LoVo (cell line): ENCODE measurements at regions not wholly inside any gene's neighbourhood (a gene's known extent, or its start where the extent isn't known, plus 50 kb on each side); places are given as distances from the start of the nearest gene placed in this dataset.
"Not testable (repeated sequence)": the region's sequence is repeated elsewhere in the genome, so short reads cannot be mapped to it uniquely, and the experiment has no call there.

Experiments used
- DNase-seq: peaks from one replicate; pipeline ENCODE4 v3.0.0-alpha.2; 2016; ENCODE audit warnings: low spot score

DNA sequence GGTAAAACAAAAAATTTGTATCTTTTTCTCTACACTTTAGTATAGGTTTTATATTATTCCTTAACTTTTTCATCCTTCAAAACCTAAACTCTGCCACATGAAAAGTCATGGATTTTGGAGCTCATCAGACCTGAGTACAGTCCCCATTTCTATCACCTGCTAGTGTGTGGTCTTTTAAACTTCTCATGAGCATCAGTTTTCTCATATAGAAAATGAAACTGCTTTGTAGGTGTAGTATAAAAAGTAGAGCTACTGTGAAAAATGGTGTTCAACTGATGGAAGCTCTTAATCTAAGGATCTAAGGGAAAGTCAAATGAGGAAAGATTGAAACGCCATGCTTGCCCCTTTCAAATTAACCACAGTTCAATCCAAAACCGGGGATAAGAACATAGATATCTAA is 686.5 kb downstream of the MECOM start:
- DNase-seq, result no peak

DNA sequence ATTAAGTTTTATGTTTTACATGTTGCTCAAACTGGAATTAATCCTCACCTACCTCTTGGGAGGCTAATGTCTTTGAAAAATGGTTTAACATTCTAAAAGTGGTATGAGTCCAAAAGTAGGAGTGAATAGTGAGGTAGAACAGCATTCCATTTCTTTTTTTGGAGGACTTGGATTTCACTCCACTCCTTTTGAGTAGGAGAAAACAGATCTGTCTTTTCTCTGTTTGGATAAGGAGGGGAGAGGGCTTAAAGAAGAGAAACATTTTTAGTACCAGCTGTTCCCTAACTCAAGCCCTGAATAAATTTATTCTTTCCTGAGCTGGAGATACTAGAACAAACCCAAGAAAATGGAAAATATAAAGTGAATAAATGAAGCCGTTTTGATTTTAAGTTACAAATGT is 687.9 kb downstream of the MECOM start:
- no peak for DNase-seq

DNA sequence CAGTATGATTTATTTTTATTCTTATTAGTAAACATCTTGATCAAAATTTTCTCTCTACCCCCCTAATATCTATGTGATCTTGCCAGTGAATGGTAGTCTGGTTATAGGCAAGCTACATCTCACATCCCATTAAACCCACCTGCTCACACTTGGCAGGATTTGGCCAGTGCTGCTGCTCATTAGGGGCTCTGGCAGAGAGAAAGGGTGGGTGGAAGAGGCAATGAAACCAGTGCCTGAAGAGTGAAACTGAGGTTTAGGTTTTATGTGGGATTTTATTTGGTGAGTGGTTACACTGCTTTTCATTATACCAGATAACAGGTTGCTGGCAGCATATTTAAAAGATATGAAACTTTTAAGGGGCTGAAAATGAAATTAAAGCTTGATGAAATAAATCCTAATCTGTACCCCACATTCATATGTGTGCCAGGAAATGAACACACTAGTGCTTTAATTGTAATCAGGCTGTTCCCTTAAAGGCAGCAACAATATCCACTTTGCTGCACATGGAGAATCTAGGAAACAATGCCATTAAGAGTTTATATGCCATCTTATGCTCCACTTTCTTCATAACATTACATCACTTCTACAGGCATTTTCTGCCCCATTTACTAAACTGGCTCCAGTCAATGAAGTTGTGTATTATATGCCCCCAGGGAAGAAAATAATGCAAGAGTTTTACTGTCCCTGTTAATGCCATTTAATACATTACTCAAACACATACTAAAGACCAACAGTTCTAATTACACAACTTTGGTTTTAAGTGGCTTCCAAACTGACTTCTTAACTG is 688.7 kb downstream of the MECOM start:
- DNase-seq, result no peak

DNA sequence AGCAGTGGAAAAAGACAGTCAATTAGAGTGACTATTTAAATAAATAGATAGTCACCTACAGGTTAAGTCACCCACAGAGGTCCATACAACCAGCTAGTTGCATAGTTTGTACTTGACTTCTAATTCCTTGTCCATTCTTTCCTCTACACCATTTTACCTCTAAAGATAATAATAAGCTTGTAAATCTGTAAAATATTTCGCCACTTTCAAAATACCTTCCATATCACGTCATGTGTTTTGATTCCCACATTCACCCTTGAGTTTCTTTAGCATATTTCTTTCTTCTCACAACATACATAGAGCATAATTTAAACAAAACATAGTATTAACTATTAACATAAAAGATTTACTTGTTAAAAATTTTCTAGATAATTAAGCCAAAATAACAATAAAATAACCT is 689.6 kb downstream of the MECOM start:
- DNase-seq, result no peak

DNA sequence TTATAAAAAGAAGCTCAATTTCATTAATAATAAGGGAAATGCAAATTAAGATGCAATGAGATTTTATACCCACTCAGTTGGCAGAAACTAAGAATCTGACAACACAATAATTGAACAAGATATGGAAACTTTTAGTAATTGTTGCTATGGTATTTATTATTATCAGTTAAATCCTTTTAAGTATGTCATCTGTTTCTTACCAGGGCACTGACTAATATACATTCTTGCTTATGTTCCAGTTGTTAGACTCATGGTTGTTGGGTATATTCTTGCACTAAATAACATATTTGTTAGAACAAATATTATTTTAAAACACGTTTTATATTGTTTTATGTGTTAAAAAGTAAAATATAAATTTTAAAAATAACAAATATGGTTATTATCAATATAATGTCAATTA is 690.3 kb downstream of the MECOM start:
- DNase-seq, result no peak

DNA sequence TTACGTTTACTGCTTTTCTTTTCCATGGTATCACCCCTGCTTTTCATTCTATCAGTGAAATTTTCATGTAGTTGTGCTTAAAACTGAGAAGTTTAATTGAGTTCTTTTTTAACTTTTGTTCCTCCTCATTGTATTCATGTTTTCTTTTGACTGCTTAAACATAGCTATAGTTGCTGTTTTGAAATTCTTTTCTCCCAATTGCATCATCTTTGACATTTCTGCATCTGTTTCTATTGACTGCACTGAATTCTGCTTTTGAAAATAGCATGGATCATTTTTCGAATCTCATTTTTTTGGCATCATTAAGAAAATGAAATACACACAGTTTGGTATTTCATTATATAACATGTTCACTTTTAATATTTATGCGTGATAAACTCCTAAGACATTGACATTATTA is 694.9 kb downstream of the MECOM start:
- DNase-seq, result no peak

DNA sequence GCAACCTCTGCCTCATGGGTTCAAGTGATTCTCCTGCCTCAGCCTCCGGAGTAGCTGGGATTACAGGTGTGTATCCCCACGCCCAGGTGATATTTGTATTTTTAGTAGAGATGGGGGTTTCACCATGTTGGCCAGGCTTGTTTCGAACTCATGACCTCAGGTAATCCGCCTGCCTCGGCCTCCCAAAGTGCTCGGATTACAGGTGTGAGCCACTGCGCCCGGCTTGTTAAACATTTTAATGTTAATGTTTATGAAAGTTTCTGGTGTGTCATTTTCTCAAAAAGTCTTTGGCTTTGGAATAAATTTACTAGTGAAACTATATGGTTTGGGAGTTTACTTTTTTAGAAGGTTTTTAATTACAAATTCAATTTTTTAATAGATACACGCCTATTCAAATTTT is 698.8 kb downstream of the MECOM start:
- no peak for DNase-seq

DNA sequence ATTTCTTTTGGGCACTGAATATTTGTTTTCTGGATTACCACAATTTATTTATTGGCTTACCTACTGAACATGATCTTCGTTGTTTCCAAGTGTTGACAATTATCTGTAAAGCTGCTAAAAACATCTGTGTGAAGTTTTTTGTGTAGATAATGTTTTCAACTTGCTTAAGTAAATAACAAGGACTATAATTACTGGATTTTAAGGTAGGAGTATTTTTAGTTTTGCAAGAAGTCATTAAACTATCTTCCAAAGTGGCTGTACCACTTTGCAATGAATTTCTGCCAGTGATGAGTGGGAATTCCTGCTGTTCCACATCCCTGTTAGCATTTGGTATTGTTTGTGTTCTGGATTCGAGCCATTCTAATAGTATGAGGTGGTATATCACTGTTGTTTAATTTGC is 702.2 kb downstream of the MECOM start:
- no peak for DNase-seq

DNA sequence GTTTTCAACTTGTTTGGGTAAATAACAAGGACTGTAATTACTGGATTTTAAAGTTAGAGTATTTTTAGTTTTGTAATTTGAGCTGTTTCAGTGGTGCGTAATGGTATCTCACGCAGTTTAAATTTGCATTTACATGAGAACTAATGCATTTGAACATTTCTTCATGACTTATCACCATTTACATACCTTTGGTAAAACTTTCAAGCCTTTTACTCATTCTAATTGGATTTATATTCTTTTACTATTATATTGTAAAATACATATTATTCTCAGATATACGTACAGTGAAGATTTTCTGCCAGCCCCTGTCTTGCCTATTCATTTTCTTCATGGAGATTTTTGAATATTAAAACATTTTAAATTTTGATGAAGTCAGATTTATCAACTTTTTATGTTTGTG is 703.8 kb downstream of the MECOM start:
- DNase-seq, result no peak

DNA sequence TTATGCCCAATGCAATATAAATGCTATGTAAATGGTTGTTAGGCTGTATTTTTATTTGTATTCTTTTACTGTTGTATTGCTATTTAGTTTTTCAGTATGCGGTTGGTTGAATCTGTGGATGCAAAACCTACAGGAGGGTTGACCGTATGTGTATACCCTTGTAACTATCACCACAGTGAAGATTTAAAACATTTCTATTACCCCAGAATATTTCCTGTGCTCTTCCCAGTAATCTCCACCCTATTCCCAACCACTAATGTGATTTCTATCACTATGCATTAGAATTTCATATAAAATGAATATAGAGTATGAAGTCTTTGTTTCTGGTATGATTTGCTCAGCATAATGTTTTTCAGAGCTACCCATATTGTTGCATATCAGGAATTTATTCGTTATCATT is 705.0 kb downstream of the MECOM start:
- no peak for DNase-seq

DNA sequence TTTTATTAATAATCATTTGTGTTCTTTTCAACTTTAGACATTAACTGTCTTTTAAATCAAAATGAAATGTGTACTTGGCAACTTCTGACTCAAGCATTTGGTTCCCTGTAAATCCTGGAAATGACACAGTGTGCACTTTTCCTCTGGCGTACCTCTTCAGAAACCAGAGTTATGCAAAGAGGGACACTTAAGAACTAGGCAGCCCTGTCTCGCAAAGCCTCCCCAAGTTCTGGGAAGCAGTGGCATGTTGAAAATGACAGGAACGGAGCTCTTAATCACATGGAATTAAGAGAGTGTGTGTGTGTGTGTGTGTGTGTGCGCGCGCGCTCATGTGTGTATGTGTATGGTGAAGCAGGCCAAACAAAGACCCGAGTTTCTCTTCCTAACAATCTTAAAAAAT is 707.4 kb downstream of the MECOM start:
- no peak for DNase-seq

DNA sequence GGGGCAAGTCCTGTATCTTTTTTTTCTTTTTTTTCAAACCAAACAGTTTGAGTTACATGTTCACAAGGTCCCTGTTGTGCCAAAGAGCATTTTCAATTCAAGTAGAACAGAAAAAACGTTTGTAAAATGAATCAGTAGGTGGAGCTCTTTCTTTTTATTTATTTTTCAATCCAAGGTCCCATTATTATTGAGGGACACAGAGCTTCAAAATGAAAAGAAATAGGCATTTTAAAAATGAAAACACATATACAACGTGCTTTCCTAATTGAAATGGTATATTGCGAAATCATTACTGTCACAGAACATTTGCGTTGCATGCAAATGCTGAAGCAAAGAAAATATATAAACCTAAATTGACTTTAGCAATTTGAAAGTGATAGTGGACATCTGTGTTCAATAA is 711.0 kb downstream of the MECOM start:
- DNase-seq, result no peak

DNA sequence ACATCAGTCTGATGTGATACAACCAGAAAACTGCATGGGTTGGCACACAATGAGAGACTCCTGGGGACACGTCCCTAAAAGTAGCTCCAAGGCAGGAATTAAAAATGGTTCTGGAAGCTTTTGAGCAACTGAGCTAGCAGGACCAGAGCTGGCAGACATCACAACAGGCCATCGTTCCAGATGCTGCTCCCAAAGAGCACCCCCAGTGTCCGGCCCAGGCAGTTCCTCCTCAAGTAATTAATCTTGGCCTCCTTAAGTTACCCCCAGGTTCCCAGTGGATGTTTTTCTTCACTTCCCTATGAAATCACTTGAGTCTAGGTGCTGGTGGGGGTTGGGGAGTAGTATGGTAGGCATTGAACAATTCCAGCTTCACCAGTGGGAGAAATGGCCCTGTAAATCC is 711.6 kb downstream of the MECOM start:
- no peak for DNase-seq

DNA sequence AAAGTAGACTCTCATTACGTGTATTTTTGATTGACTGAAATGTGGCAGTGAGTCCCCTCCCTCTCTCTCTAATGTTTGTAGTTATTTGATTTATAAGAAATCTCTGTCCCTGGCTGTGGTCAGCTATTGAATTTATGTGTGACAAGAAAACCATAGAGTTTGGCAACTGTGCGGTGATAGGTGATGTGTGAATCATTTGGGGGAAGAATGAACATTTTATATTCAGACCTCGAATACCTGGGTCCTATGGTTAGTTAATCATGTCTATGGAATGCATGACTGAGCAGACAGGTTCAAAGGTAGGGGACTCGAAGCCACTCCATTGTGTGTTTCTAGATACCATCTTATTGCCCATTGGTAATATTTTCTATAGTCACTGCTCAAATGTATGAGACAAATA is 712.1 kb downstream of the MECOM start:
- DNase-seq, result peak; percentile 20

DNA sequence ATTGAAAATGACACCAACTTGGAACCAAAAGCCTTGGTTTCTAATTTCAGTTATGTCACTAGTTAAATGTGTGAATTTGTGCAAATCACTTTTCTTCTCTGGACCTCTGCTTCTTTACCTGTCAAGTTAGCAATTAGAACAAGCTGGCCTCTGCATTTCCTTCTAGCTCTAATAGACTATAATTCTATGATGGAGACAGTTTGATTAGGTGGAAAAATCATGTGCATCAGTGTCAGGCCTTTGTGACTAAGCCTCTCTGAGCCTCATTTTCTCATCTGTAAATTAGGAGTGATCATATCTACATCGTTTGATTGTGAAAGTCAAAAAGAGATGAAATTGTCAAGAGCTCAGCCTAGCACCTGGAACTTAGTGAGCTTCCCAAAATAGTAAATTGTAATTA is 712.9 kb downstream of the MECOM start:
- DNase-seq, result no peak

DNA sequence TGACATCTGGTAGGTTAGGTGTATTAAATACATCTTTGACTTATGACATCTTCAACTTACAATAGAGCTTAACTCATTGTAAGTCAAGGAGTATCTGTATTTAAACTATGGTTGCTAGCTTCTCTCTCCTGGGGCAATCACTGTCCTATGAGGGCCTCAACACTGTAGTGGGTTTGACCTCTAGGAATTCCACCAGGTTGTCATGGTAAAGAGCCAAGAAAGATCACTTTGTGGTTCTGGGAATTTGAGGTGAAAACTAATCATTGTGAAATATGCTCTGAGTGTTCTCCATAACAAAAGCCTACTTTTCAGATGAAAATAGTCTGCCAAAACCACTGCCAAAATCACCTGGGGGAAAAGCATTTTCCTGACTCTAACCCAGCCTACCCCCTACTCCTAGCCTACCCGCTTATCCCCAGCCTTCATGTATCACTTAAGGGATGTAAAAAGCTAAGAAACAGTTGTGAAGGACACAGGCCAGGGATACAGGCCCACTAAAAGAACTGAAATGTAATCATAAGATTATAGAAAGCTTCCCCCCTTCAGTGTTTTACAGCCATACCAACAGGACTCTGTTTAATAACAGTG is 723.8 kb downstream of the MECOM start:
- DNase-seq, result no peak

DNA sequence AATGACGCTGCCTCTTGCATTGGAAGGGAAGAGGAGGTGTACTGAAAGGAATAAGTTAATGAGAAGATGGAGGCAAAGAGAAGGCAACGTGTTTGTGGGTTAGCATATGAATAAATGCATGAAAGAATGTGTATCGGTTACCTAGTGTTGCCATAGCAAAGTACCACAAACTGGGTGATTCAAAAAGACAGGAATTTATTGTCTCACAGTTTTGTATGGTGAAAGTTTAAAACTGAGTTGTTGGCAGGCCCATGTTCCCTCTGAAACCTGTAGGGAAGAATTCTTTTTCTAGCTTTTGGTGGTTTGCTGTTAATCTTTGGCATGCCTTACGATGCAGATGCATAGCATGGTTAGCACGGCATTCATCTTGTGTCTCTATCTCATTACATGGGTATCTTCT is 729.9 kb downstream of the MECOM start:
- no peak for DNase-seq

DNA sequence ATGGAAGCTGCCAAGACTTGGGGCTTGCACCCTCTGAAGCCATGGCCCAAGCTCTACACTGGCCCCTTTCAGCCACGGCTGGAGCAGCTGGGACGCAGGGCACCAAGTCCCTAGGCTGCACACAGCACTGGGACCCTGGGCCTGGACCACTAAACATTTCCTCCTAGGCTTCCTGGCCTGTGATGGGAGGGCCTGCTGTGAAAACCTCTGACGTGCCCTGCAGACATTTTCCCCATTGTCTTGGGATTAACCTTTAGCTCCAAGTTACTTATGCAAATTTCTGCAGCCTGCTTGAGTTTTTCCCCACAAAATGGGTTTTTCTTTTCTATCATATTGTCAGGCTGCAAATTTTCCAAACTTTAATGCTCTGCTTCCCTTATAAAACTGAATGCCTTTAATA is 733.5 kb downstream of the MECOM start:
- not testable (repeated sequence) for DNase-seq

DNA sequence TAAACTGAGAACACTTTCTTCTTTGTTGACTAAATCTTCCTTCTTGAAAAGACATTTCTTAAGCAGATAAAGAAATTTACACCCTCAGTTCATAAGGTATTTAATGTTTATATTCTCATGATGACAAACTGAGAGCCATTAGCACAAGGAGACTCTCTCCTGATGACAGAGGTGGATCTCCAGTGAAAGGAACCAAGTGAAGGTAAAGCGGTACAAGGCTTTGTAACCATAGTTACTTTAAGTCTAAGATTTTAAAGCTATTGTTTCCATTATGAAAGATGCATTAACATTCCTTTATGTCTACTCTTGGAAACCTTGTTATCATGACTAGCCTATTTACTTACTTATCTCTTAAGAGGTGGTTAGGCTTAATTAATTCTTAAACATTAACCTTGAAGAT is 737.1 kb downstream of the MECOM start:
- no peak for DNase-seq

DNA sequence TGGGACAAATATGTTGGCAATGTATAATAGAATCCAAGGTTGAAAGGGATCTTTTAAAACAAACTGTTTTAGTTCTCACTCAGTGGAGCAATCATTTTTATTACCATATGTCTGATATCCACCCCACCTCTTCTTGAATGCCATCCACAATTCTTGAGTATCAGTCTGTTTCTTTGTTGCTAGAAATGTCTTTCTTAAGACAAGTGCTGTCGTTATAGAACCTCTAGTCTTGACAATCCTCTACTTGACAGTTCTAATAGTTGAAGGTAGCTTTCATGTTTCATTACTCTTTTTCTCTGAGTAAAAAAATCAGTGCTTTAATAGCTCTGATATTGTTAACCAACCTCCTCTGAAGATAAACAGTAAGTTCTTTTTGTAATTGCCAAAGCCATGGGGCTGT is 737.9 kb downstream of the MECOM start:
- no peak for DNase-seq

DNA sequence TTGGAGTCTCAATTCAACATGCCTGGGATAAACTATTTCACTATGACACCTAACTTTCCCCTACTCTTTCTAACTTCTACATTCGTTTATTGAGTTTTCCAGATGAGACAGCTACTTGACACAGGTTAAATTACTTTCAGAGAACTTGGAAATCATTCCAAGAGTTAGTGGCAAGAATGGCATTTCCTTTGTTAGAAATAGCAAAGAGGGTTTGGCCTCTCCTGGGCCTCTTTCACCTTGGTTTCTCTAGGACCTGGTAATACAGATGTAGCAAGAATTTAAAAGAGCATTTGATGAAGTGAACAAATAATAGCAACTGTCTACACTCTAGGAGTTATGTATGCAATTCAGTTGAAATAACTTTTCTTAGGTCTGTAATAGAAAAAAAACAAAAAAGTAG is 748.9 kb downstream of the MECOM start:
- DNase-seq, result no peak

DNA sequence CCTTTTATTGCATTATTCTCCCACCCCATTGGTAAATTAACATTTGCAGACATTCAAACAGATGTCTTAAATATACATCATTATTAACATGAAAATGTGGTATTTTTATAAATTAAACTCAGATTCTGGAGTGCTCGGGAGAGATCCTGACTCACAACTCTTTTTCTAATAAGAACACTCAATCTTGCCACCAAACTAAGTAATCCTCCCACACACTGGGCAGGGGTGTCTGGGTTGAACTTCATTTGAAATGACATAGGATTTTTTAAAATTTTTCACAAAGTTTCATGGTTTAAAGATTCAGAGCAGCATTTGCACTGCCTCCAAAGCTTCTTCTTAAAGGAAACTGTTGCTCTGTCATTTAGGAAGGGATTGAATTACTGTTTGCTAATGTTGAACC is 754.3 kb downstream of the MECOM start:
- no peak for DNase-seq

DNA sequence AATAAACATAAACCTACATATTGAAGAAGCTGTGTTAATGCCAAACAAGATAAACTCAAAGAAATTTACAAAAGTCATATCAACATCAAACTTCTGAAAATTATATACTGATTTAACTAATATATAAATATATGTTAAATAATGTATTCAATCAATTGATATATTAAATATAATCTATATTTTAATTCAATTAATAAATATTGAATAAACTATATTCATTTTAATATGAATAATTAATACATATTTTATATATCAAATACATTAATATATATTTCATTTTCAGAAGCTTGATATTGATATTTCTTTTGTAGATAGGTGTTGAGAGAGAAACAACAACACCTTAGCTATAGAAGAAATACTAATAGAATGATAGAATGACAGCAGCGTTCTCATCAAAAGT is 768.1 kb downstream of the MECOM start:
- DNase-seq, result no peak

DNA sequence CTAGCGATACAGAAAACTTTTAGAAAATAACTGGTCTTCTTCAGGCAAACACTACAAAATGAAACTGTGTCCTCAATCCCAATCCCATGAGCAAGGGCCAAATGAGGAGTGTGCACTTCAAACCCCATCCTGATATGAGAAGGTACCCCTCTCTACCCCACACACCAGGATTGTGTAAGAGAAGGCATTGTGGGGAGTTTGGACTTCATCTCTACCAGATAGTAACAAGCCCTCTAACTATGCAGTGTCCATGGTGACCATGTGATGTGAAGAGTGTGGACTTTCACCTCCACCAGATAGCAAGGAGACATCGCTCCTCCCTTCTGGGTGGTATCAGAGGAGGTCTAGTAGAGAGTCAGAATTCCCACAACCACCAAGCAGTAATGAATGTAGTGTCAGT is 769.3 kb downstream of the MECOM start:
- no peak for DNase-seq
